IMR-90 (cell line): ENCODE measurements at regions not wholly inside any gene's neighbourhood (a gene's known extent, or its start where the extent isn't known, plus 50 kb on each side); places are given as distances from the start of the nearest gene placed in this dataset.

Experiments used
- CTCF ChIP-seq: conservative IDR thresholded peaks from 2 replicates; pipeline ENCODE4 v1.5.1; 2012; ENCODE audit warnings: mild to moderate bottlenecking, low read depth, low read length, improper control_type of control experiment
- MAFK ChIP-seq: IDR thresholded peaks from 2 replicates; pipeline ENCODE4 v1.6.1; 2012; ENCODE audit warnings: low read depth, low read length, improper control_type of control experiment
- POLR2A ChIP-seq: IDR thresholded peaks from 2 replicates; pipeline ENCODE4 v1.6.1; 2012; ENCODE audit warnings: mild to moderate bottlenecking, low read depth, low read length
- RCOR1 ChIP-seq: IDR thresholded peaks from 2 replicates; pipeline ENCODE4 v1.6.1; 2012; ENCODE audit warnings: mild to moderate bottlenecking, low read length, improper control_type of control experiment; ENCODE audit not compliant: insufficient replicate concordance
- RFX5 ChIP-seq: IDR thresholded peaks from 2 replicates; pipeline ENCODE4 v1.8.0; 2012; ENCODE audit warnings: low read depth, mild to moderate bottlenecking, low read length, moderate library complexity
- TF ChIP-seq, protein P1 (sequence below): fragments of 150-350 bp; IDR thresholded peaks from 2 replicates; pipeline ENCODE4 v1.6.1; 2016; ENCODE audit warnings: low read depth, mild to moderate bottlenecking, low read length, moderate library complexity, borderline replicate concordance

- no peak for TF ChIP-seq CTCF
- no peak for TF ChIP-seq POLR2A
- TF ChIP-seq RFX5: no peak
- TF ChIP-seq, protein P1, sequence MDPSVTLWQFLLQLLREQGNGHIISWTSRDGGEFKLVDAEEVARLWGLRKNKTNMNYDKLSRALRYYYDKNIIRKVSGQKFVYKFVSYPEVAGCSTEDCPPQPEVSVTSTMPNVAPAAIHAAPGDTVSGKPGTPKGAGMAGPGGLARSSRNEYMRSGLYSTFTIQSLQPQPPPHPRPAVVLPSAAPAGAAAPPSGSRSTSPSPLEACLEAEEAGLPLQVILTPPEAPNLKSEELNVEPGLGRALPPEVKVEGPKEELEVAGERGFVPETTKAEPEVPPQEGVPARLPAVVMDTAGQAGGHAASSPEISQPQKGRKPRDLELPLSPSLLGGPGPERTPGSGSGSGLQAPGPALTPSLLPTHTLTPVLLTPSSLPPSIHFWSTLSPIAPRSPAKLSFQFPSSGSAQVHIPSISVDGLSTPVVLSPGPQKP: no peak
- TF ChIP-seq RCOR1: no peak
- no peak for TF ChIP-seq MAFK
Observed at GRCh38 chr5:130727830-130728229, 437.2 kb downstream of the HINT1 start.
